Dedifferentiated amniotic fluid mesenchymal stem cell (primary cell): ENCODE measurements at regions not wholly inside any gene's neighbourhood (a gene's known extent, or its start where the extent isn't known, plus 50 kb on each side); places are given as distances from the start of the nearest gene placed in this dataset.
"Not testable (repeated sequence)": the region's sequence is repeated elsewhere in the genome, so short reads cannot be mapped to it uniquely, and the experiment has no call there.

Experiments used
- DNase-seq: peaks from one replicate; pipeline ENCODE4 v3.0.0-alpha.2; 2016; ENCODE audit errors: extremely low spot score

DNA sequence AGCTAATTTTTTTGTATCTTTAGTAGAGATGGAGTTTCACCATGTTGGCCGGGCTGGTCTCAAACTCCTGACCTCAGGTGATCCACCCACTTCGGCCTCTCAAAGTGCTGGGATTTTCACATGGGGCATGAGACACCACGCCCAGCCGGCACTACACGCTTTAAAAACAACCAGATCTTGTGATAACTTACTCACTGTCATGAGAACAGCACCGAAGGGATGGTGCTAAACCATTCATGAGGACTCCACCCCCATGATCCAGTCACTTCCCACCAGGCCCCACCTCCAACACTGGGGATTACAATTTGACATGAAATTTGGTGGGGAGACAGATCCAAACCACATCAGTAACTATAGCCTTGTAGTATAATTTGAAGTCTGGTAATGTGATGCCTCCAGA, 67.4 kb upstream of the ZNF169 start:
- not testable (repeated sequence) for DNase-seq

GRCh38 chr9:94198414-94198813, 60.7 kb upstream of the ZNF169 start:
- DNase-seq: no peak

GRCh38 chr9:94199776-94200175, 59.3 kb upstream of the ZNF169 start:
- peak; percentile 66 for DNase-seq

DNA sequence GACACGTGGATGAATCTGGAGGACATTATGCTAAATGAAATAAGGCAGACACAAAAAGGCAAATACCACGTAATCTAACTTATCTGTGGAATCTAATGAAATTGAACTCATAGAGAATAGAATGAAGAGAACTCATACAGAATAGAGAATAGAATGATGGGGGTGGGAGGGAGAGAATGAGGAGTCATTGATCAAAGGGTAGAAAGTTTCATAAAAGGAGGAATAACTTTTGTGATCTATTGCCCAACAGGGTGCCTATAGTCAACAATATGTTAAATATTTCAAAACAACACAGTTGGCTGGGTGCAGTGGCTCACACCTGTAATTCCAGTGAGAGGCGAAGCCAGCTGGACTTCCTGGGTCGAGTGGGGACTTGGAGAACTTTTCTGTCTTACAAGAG, 54.9 kb upstream of the ZNF169 start:
- DNase-seq: no peak

DNA sequence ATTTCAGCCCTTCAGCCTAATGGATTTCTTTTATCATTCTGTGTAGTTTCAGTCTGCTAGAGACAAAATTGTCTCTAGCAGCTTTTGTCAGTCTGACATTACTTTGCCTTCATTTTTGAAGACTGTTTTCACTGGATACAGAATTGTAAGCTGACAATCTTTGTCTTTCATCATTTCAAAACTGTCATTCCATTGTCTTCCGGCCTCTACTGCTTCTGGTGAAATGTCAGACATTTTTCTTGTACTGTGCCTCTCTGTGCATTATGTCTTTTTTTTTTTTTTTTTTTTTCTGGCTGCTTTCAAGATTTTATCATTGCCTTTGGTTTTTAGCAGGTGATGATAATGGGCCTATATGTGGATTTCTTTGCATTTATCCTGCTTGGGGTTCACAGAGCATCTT, 51.3 kb upstream of the ZNF169 start:
- DNase-seq: no peak
